Smooth muscle cell (in vitro differentiated cells): ENCODE measurements at regions not wholly inside any gene's neighbourhood (a gene's known extent, or its start where the extent isn't known, plus 50 kb on each side); places are given as distances from the start of the nearest gene placed in this dataset.

ENCODE experiments used
- DNase-seq: peaks from one replicate; lab custom pipeline; 2025; ENCODE audit not compliant: unreplicated experiment; lab: John Stamatoyannopoulos, UW
- H2AFZ ChIP-seq: fragments of 200-600 bp; sonication (generic); 2 replicates; pipeline ENCODE4 v1.6.0; 2016; ENCODE audit warnings: antibody characterized with exemption, low read depth, mild to moderate bottlenecking
- H3F3A ChIP-seq: fragments of 200-600 bp; sonication (generic); 2 replicates; pipeline ENCODE4 v1.6.0; 2017; ENCODE audit warnings: antibody characterized with exemption, low read depth
- H3K27ac ChIP-seq: fragments of 200-600 bp; sonication (generic); 2 replicates; pipeline ENCODE4 v1.5.1; 2016; ENCODE audit warnings: low read depth, mild to moderate bottlenecking
- H3K27me3 ChIP-seq: fragments of 200-600 bp; sonication (generic); 2 replicates; pipeline ENCODE4 v1.6.1; 2016; ENCODE audit warnings: low read depth, mild to moderate bottlenecking
- H3K36me3 ChIP-seq: fragments of 200-600 bp; sonication (generic); 2 replicates; pipeline ENCODE4 v1.5.1; 2016; ENCODE audit warnings: low read depth
- H3K4me1 ChIP-seq: fragments of 200-600 bp; sonication (generic); 2 replicates; pipeline ENCODE4 v1.5.1; 2016; ENCODE audit warnings: low read depth
- H3K4me2 ChIP-seq: fragments of 200-600 bp; sonication (generic); 2 replicates; pipeline ENCODE4 v1.6.0; 2016; ENCODE audit warnings: mild to moderate bottlenecking
- H3K4me3 ChIP-seq: fragments of 200-600 bp; sonication (generic); 2 replicates; pipeline ENCODE4 v1.5.1; 2016; ENCODE audit warnings: mild to moderate bottlenecking
- H3K79me2 ChIP-seq: fragments of 200-600 bp; sonication (generic); 2 replicates; pipeline ENCODE4 v1.6.0; 2016; ENCODE audit warnings: low read depth, mild to moderate bottlenecking
- H3K9ac ChIP-seq: fragments of 200-600 bp; sonication (generic); 2 replicates; pipeline ENCODE4 v1.6.0; 2016; ENCODE audit warnings: low read depth
- H3K9me3 ChIP-seq: fragments of 200-600 bp; sonication (generic); replicated peaks from 2 replicates; pipeline ENCODE4 v1.5.1; 2016; ENCODE audit warnings: low read depth
- H4K20me1 ChIP-seq: fragments of 200-600 bp; sonication (generic); 2 replicates; pipeline ENCODE4 v1.6.0; 2016; ENCODE audit warnings: low read depth
- CTCF ChIP-seq: fragments of 200-600 bp; sonication (generic); IDR thresholded peaks from 2 replicates; pipeline ENCODE4 v1.5.1; 2017; ENCODE audit warnings: borderline replicate concordance, mild to moderate bottlenecking, antibody characterized with exemption; ENCODE audit not compliant: insufficient read depth, poor library complexity, severe bottlenecking
- WGBS: methylation state at CpG from one replicate; pipeline ENCODE4 v1.1.7; 2016; ENCODE audit warnings: low lambda C conversion rate; 5-methylcytosine and 5-hydroxymethylcytosine counted together

- Histone ChIP-seq H3K4me1 (peaks cover 31% of the 10 kb centered on the region), H4K20me1 (no peaks in the 10 kb centered on the region), H3K27me3 (no peaks in the 10 kb centered on the region), H3K4me2 (no peak overlapping the region), H3K9ac (no peak overlapping the region), H3F3A (no peaks in the 10 kb centered on the region), H3K79me2 (no peaks in the 10 kb centered on the region), H3K4me3 (no peak overlapping the region), H3K27ac (no peak overlapping the region), H3K9me3 (no peaks in the 10 kb centered on the region), H3K36me3 (no peaks in the 10 kb centered on the region), H2AFZ (no peak overlapping the region)
- WGBS: 65% methylated on average over 8 of the region's 8 CpGs
- no peak for TF ChIP-seq CTCF
- DNase-seq: no peak
These were observed 211.5 kb upstream of the TNRC6C start for GRCh38 chr17:77746896-77747554.

- Histone ChIP-seq H2AFZ (no peak overlapping the region), H3K4me3 (no peak overlapping the region), H3K4me1 (peaks cover 25% of the 10 kb centered on the region), H3K27me3 (no peaks in the 10 kb centered on the region), H3K36me3 (no peaks in the 10 kb centered on the region), H3K4me2 (no peak overlapping the region), H3F3A (no peaks in the 10 kb centered on the region), H4K20me1 (no peaks in the 10 kb centered on the region), H3K79me2 (no peaks in the 10 kb centered on the region), H3K9me3 (no peaks in the 10 kb centered on the region), H3K27ac (no peak overlapping the region), H3K9ac (no peak overlapping the region)
- WGBS: 93% methylated on average over 7 of the region's 7 CpGs
- DNase-seq: no peak
- TF ChIP-seq CTCF: no peak
These were observed 210.1 kb upstream of the TNRC6C start for GRCh38 chr17:77748436-77748835.

- Histone ChIP-seq H3K27ac (no peak overlapping the region), H3K4me2 (no peak overlapping the region), H3K9me3 (no peaks in the 10 kb centered on the region), H3K27me3 (no peaks in the 10 kb centered on the region), H3K4me3 (no peak overlapping the region), H3K36me3 (no peaks in the 10 kb centered on the region), H3K9ac (no peak overlapping the region), H3K79me2 (no peaks in the 10 kb centered on the region), H3F3A (no peaks in the 10 kb centered on the region), H4K20me1 (no peaks in the 10 kb centered on the region), H3K4me1 (peaks cover 25% of the 10 kb centered on the region), H2AFZ (no peak overlapping the region)
- DNase-seq: no peak
- WGBS: 89% methylated on average over 6 of the region's 6 CpGs
- TF ChIP-seq CTCF: no peak
These were observed 209.2 kb upstream of the TNRC6C start for GRCh38 chr17:77749321-77749751.

DNA sequence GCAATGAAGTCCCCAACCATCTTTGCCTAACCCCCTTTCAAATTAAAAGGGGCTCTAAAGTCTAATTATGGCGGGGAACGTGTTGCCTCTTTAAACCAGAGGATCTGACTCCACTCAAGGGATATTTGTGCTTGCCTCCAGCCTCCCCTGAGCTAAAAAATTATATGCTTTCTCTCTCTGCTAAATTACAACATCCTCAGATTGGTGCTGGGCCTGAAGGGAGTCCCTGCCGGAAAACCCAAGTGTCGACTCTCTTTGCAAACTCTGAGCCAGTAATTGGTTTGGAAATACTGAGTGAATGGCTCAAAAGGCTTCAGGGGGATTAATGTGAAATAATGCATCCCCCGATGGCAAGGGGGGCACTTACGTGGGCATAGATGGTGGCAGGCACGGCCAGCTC lies 208.5 kb upstream of the TNRC6C start:
- Histone ChIP-seq H3K9me3 (no peaks in the 10 kb centered on the region), H3K4me1 (peaks cover 25% of the 10 kb centered on the region), H3K27ac (no peak overlapping the region), H3K36me3 (no peaks in the 10 kb centered on the region), H3K4me3 (no peak overlapping the region), H3K79me2 (no peaks in the 10 kb centered on the region), H2AFZ (no peak overlapping the region), H3K27me3 (no peaks in the 10 kb centered on the region), H3K9ac (no peak overlapping the region), H3F3A (no peaks in the 10 kb centered on the region), H3K4me2 (no peak overlapping the region), H4K20me1 (no peaks in the 10 kb centered on the region)
- 89% methylated on average over 7 of the region's 7 CpGs for WGBS
- DNase-seq: no peak
- TF ChIP-seq CTCF: no peak
